ENCODE measurements at regions not wholly inside any gene's neighbourhood (a gene's known extent, or its start where the extent isn't known, plus 50 kb on each side); places are given as distances from the start of the nearest gene placed in this dataset.

- TF ChIP-seq CTCF (IDR thresholded peaks at IDR 0.05; ENCODE audit: low read length) (no peak), EZH2 (optimal IDR thresholded peaks at IDR 0.05; ENCODE audit: low read depth, low read length) (no peak), EZH2phosphoT487 (IDR thresholded peaks at IDR 0.05; ENCODE audit: low read length) (no peak)
Observed at GRCh38 chr5:61765471-61765870, 433.4 kb downstream of the ZSWIM6 start.
